ENCODE measurements at regions not wholly inside any gene's neighbourhood (a gene's known extent, or its start where the extent isn't known, plus 50 kb on each side); places are given as distances from the start of the nearest gene placed in this dataset.
"Not testable (repeated sequence)": the region's sequence is repeated elsewhere in the genome, so short reads cannot be mapped to it uniquely, and the experiment has no call there.

GRCh38 chr5:100080703-100081102 is 454.5 kb upstream of the FAM174A start:
- TF ChIP-seq TAF1 (IDR thresholded peaks at IDR 0.05; ENCODE audit: low read depth, low read length); POLR2A (IDR thresholded peaks at IDR 0.05; ENCODE audit: control extremely low read depth in 1 of 2, low read depth in 2 of 2, low read length in 2 of 2); SP2 (IDR thresholded peaks at IDR 0.05; ENCODE audit: low read length); RFX5 (IDR thresholded peaks at IDR 0.05; ENCODE audit: borderline replicate concordance, low read depth, low read length); CEBPB (IDR thresholded peaks at IDR 0.05; ENCODE audit: low read depth, low read length): not testable (repeated sequence)

Data from H1 (cell line).